Osteoblast (primary cell): ENCODE measurements at regions not wholly inside any gene's neighbourhood (a gene's known extent, or its start where the extent isn't known, plus 50 kb on each side); places are given as distances from the start of the nearest gene placed in this dataset.

Source experiments
- DNase-seq: peaks from one replicate; pipeline ENCODE4 v3.0.0; 2011; ENCODE audit warnings: low spot score, mixed read lengths; ENCODE audit not compliant: insufficient read length; ENCODE audit errors: missing footprints
- H2AFZ ChIP-seq: 2 replicates; pipeline ENCODE4 v1.6.0; 2011; ENCODE audit warnings: mild to moderate bottlenecking, low read length
- H3K27ac ChIP-seq: 2 replicates; pipeline ENCODE4 v1.5.1; 2011; ENCODE audit warnings: mild to moderate bottlenecking, low read depth, low read length, moderate library complexity
- H3K27me3 ChIP-seq: 2 replicates; pipeline ENCODE4 v1.6.0; 2012; ENCODE audit warnings: mild to moderate bottlenecking, control low read depth, inconsistent platforms, low read length, moderate library complexity; ENCODE audit not compliant: insufficient read depth
- H3K36me3 ChIP-seq: 2 replicates; pipeline ENCODE4 v1.5.1; 2011; ENCODE audit warnings: mild to moderate bottlenecking, low read length, control low read depth, moderate library complexity; ENCODE audit not compliant: insufficient read depth
- H3K4me1 ChIP-seq: 2 replicates; pipeline ENCODE4 v1.5.1; 2011; ENCODE audit warnings: mild to moderate bottlenecking, low read length, control low read depth, moderate library complexity; ENCODE audit not compliant: insufficient read depth
- H3K4me2 ChIP-seq: 2 replicates; pipeline ENCODE4 v1.6.0; 2011; ENCODE audit warnings: mild to moderate bottlenecking, low read length; ENCODE audit not compliant: insufficient read depth
- H3K4me3 ChIP-seq: fragments of 200-600 bp; sonication (generic); 3 replicates; pipeline ENCODE4 v1.5.1; 2012; ENCODE audit warnings: mild to moderate bottlenecking, low read length, inconsistent platforms; ENCODE audit not compliant: insufficient read depth
- H3K79me2 ChIP-seq: 2 replicates; pipeline ENCODE4 v1.6.0; 2012; ENCODE audit warnings: mild to moderate bottlenecking, low read length, control low read depth, inconsistent platforms; ENCODE audit not compliant: insufficient read depth
- H3K9me3 ChIP-seq: 2 replicates; pipeline ENCODE4 v1.5.1; 2011; ENCODE audit warnings: low read depth, low read length, control low read depth
- H4K20me1 ChIP-seq: 2 replicates; pipeline ENCODE4 v1.6.0; 2012; ENCODE audit warnings: mild to moderate bottlenecking, low read length, control low read depth; ENCODE audit not compliant: insufficient read depth
- TF ChIP-seq, protein P1 (sequence below): IDR thresholded peaks from 2 replicates; pipeline ENCODE4 v1.5.1; 2011; ENCODE audit warnings: mild to moderate bottlenecking, low read depth, low read length, moderate library complexity; ENCODE audit errors: extremely low read depth

DNA sequence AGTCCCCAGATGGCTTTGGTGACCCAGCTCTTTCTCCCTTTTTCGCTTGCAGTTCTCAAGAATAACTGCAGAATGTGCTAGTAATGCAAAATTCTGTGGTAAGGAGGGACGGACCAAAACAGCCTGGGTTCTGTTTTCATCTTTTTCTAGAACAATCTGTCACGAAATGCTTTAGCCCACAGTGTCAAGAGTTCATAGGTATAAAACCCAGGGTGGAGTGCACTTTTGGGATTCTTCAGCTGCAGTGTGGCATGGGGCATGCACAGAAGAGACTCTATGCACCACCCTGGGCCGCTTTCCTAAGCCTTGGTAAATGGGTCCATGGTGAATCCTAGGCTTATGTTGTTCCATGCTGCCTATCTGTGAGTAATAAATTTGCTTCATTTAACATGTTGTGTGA, 1072.7 kb upstream of the GBE1 start:
- Histone ChIP-seq H3K4me3 (no peak overlapping the region), H3K9me3 (peaks cover 2% of the 10 kb centered on the region), H3K4me1 (no peaks in the 10 kb centered on the region), H4K20me1 (no peaks in the 10 kb centered on the region), H3K79me2 (no peaks in the 10 kb centered on the region), H2AFZ (no peak overlapping the region), H3K36me3 (no peaks in the 10 kb centered on the region), H3K27ac (no peak overlapping the region), H3K27me3 (no peaks in the 10 kb centered on the region), H3K4me2 (no peak overlapping the region)
- TF ChIP-seq, protein P1, sequence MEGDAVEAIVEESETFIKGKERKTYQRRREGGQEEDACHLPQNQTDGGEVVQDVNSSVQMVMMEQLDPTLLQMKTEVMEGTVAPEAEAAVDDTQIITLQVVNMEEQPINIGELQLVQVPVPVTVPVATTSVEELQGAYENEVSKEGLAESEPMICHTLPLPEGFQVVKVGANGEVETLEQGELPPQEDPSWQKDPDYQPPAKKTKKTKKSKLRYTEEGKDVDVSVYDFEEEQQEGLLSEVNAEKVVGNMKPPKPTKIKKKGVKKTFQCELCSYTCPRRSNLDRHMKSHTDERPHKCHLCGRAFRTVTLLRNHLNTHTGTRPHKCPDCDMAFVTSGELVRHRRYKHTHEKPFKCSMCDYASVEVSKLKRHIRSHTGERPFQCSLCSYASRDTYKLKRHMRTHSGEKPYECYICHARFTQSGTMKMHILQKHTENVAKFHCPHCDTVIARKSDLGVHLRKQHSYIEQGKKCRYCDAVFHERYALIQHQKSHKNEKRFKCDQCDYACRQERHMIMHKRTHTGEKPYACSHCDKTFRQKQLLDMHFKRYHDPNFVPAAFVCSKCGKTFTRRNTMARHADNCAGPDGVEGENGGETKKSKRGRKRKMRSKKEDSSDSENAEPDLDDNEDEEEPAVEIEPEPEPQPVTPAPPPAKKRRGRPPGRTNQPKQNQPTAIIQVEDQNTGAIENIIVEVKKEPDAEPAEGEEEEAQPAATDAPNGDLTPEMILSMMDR, result no peak
- no peak for DNase-seq

DNA sequence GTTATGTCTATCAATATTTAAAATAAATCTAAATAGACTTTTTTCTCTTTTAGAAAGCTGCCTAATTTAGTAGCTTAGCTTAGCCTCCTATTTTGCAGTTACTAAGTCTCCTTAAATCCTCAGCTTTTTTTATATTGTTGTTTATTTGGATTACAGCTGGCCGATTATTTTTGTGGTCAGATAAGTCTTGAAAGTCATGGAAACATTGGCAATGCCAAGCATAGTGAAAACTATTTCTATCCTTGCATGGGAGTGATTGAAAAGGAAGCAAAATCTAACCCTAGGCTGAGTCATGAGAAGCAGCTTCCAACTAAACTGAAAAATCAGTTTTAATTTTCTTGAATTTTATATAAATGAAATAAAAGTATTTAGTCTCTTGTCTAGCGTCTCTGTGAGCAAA, 1063.0 kb upstream of the GBE1 start:
- TF ChIP-seq, protein P1, result no peak
- Histone ChIP-seq H4K20me1 (no peaks in the 10 kb centered on the region), H3K36me3 (no peaks in the 10 kb centered on the region), H3K4me3 (no peak overlapping the region), H3K27me3 (no peaks in the 10 kb centered on the region), H2AFZ (no peak overlapping the region), H3K79me2 (no peaks in the 10 kb centered on the region), H3K4me2 (no peak overlapping the region), H3K9me3 (no peaks in the 10 kb centered on the region), H3K4me1 (no peaks in the 10 kb centered on the region), H3K27ac (no peak overlapping the region)
- no peak for DNase-seq

DNA sequence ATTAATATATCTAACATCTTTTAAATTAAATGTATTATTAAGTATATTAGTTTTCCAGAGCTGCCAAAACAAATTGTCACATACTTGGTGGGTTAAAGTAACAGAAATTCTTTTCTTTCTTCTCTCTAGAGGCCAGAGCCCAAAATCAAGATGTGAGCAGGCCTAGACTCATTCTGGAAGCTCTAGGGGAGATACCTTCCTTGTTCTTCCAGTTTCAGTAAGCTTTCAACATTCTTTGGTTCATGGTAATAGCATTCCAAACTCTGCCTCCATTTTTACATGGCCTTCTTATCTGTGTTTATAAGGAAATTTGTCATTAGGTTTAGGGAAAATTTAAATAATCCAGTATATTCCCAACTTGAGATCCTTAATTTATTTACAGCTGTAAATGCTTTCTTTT, 1054.6 kb upstream of the GBE1 start:
- H3K36me3 ChIP-seq, result no peaks in the 10 kb centered on the region
- no peak overlapping the region for H2AFZ ChIP-seq
- H3K79me2 ChIP-seq, result no peaks in the 10 kb centered on the region
- H3K4me3 ChIP-seq, result no peak overlapping the region
- H4K20me1 ChIP-seq, result no peaks in the 10 kb centered on the region
- H3K27me3 ChIP-seq, result no peaks in the 10 kb centered on the region
- H3K4me2 ChIP-seq, result no peak overlapping the region
- TF ChIP-seq, protein P1, result no peak
- no peak overlapping the region for H3K27ac ChIP-seq
- no peaks in the 10 kb centered on the region for H3K4me1 ChIP-seq
- no peak for DNase-seq
- no peaks in the 10 kb centered on the region for H3K9me3 ChIP-seq

DNA sequence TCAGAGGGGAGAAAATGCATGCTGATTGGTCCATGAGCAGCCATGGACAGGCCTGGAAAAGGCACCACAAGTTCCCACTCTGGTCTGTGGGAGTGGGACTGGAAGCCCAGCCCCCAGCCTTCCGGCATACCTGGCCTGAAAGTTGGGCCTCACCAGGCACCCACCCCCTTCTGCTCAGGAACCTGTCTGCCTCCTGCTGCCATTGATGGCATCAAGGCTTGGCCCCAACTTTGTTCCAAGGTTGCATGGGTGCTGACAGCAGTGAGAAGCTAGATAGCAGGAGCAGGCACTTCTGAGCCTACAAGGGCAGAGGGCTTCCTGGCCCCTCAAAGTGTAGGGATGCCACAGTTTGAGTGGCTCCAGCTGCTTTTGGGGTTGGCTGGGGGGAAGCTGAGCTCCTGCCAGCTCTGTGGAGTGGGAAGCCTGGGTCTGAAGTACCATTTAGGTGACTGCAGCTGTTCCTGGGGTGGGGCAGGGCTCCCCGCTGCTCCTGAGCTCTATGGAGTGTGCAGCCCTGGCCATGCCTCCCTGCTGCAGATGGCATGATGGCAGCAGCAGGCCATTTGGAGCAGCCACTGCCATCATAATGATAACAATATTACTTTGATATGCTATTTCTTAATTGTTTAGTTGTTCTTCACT, 1054.1 kb upstream of the GBE1 start:
- Histone ChIP-seq H3K4me1 (no peaks in the 10 kb centered on the region), H3K36me3 (no peaks in the 10 kb centered on the region), H3K9me3 (no peaks in the 10 kb centered on the region), H3K79me2 (no peaks in the 10 kb centered on the region), H3K27me3 (no peaks in the 10 kb centered on the region), H4K20me1 (no peaks in the 10 kb centered on the region), H3K4me2 (no peak overlapping the region), H3K4me3 (no peak overlapping the region), H3K27ac (no peak overlapping the region), H2AFZ (no peak overlapping the region)
- TF ChIP-seq, protein P1, result no peak
- no peak for DNase-seq
